H54 (cell line): ENCODE measurements at regions not wholly inside any gene's neighbourhood (a gene's known extent, or its start where the extent isn't known, plus 50 kb on each side); places are given as distances from the start of the nearest gene placed in this dataset.
A peak's percentile ranks its signal among the peaks of the same experiment; 100 is the strongest.

Experiments used
- DNase-seq: peaks from one replicate; pipeline ENCODE4 v3.0.0; 2011; ENCODE audit warnings: low spot score, mixed read lengths; ENCODE audit not compliant: insufficient read length
- FAIRE-seq: peaks from 3 replicates; lab custom pipeline; 2011; peaks lifted over from hg19 to GRCh38; lab: Jason Lieb, UNC
- POLR2A ChIP-seq: IDR thresholded peaks from 2 replicates; pipeline ENCODE4 v1.6.1; 2011; ENCODE audit warnings: low read depth, mild to moderate bottlenecking, low read length

DNA sequence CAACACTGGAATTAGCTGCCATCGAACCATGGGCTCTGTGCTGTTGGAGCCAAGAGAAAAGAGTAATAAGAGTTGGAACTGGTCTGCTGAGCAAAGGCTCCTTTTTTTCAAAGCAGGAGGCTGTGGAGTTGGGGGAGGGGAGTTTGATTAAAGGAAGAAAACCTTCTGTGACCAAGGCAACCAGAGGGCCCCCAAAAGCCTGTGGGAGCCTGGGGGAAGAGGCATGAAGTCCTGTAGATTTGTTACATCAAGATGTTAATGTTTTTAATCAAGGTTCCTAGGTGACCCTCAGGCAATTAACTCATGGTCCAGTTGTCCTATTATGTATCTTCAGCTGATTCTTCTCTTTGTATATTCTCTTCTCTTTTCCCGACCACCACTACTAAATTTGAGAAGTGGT, 403.9 kb downstream of the NDFIP2 start:
- no peak for DNase-seq
- TF ChIP-seq POLR2A = no peak
- FAIRE-seq = no peak

DNA sequence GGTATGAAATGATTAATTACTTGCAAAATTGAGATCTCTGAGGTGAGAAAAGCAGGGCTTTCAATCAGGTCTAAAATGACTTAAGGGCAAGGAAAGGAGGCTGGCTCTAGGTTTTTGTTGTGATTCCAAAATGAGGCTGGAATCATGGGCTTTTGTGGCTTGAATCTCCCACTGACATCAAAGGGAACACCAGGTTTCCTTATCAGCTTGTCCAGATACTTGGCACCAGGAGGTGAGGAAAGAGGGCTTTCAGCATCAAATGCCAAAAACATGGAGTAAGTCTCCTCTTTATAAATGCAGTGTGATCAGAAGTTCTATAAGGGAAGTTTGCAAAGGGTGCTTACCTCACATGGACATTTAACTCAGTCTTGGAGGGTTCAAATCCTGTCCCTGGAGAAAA, 402.3 kb downstream of the NDFIP2 start:
- DNase-seq (no peak), FAIRE-seq (no peak)
- no peak for TF ChIP-seq POLR2A

DNA sequence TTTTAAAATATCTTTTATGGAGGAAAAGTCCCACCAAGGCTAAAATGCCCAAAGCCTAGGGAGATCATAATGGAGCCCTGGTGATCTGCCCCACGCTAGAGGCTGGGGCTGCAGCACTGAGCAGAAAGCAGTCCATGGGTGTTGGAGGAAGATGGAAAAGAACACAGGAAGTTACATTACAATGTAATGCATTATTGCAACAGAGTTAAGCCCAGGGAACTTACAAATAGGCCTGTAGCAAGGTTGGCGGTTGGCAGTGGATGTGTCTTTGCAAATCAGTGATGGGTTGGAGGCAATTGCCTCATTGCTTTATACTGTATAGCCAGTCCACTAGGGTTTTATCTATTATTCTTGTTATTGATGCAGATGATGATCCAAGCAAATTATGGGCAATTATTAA, 399.9 kb downstream of the NDFIP2 start:
- DNase-seq (no peak), FAIRE-seq (no peak)
- TF ChIP-seq POLR2A = no peak

DNA sequence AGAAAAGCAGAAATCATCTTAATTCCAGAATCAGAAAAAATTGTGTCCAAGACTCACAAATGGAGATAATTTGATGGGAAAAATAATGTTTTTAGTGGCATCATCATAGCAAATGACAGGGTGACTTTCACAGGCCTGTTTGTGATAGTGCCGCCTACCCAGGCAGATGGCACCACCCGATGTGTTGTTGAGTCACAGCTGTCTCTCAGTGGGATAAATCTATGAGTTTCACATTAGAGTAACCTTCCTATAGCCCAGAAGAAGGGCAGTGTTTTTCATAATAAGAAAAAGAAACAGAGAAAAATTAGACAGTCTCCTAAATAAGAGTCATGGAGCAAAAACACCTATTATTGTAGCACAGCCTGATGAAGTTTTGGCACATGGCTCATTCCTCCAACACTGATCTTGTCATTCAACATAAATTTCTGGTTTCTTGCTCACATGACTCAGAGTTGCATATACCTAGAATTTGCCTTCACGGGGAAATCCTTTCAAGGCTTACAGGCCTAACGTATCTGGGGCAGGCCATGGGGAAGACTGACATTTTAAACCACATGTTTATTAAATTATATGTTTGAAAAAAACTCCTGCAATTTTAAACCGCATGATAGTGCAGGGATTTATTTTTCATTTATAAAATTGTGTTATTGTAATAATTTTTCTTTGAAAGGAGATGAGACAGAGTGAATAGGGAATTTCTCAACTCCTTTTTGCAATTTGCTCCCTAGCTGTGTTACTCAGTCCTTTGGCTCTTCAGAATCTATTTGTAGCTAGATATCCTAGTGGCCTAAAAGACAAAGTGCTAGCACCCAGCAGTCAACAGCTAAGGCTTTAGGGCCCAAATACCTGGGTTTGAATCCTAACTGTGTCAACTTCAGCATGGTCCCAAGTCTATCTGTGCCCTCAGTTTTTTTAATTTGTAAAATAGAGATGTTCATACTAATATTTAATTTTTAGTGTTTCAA, 393.7 kb downstream of the NDFIP2 start:
- FAIRE-seq (no peak), DNase-seq (no peak)
- no peak for TF ChIP-seq POLR2A

DNA sequence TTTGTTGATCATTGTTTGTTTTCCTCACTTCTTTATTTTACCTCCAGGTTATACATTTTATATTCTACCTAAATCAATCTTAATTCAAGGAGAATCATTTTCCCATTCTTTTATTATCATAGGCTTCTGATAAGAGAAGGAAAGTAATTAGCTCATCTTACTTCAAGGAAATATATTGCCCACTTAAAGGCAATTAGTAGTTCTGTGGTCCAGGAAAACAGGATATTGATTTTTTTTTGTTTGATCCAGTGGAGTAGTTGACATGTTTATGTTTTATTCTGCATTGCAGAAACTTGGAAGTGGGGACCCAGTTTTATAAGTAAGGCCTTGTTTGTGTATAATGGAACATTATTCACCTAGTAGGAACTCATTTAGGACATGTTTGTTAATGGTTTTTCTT, 390.6 kb downstream of the NDFIP2 start:
- DNase-seq (no peak), FAIRE-seq (no peak)
- no peak for TF ChIP-seq POLR2A

DNA sequence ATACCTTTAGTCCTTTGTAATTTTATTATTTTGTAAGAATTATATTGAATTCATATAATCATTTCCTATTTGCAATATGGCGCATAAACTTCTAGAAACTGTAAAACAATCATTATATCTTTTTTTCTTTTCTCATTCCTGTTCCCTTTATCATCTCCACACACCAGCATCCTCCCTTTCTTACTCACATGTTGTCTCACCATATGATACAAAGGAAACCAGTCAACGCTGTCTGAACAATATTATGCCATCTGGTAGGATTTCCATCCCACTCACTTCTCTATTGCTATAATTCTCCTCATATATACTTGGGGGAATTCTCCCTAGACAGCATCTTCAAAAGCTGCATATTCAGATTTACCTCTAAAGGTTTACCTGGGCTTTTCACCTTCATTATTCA, 389.8 kb downstream of the NDFIP2 start:
- DNase-seq (no peak), FAIRE-seq (no peak)
- no peak for TF ChIP-seq POLR2A

DNA sequence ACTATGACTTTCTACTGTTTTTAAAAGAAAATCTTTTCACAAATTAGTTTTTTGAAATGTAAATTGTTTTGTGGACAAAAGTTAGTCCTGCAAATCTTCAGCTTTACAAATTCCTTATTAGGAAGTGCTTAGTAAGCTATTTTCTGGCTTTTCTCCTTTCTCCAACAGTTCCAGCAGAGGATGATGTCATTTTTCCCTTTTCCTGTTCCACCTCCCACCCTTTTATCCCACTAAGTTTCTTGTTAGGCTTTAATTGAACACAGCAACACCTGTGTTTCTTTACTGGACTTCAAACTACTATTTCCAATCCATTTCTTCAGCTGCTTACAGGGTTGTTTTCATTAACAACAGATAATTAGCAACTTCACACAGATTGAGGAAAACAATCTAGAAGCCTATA, 389.2 kb downstream of the NDFIP2 start:
- no peak for DNase-seq
- no peak for TF ChIP-seq POLR2A
- FAIRE-seq = peak; percentile 30

DNA sequence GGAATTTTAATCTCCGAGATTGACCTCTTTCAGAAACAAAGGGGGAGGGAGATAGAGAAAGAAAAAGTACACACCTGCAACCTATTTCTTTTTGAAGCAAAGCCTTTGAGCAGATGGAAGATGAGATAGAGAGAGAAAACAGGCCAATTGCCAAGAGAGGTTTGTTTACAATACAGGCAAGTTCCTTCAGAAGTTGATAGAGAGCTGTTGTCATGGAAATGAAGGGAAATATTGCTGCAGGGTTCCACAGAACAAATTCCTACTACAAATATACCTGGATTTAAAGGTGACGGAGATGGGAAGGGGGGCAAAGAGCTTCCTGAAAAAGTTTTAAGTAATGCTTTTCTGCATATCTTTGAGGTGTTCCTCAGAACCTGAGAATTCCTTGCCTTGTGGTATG, 388.4 kb downstream of the NDFIP2 start:
- no peak for FAIRE-seq
- TF ChIP-seq POLR2A = no peak
- no peak for DNase-seq

DNA sequence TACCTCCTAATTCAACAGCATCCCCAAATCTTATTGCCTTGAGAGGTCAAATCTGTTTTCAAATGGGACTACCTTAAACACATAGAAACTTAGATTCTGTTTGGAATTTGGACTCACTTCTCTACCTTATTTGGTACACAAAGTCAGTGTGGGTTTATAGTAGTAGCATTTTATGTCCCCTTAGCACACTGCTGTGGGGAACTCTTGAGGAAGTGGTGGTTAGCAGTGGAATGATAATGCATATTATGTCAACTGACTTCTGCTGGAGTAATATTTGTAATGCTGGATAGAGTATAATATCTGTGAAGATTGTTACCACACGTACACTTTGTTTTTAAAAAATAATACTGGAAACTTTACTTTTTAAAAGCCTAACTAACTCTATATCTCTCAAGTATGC, 386.3 kb downstream of the NDFIP2 start:
- no peak for TF ChIP-seq POLR2A
- FAIRE-seq (no peak), DNase-seq (no peak)

DNA sequence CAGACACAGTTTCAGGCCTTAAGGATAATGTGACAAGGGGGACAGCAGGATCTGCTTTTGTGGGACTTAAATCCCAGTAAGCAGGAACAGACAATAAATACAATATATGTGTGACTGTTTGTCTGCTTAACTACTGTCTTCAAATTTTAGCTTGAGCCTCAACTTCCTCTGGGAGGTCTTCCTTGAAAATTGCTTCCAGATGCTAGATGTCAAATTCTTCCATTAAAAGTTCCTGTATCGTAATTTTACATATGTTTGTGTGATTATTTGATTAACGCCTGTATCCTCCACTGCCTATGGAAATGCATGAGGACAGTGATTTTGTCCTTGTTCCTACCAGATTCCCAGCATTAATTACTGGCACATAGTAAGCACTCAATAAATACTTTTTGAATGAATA, 385.5 kb downstream of the NDFIP2 start:
- no peak for FAIRE-seq

DNA sequence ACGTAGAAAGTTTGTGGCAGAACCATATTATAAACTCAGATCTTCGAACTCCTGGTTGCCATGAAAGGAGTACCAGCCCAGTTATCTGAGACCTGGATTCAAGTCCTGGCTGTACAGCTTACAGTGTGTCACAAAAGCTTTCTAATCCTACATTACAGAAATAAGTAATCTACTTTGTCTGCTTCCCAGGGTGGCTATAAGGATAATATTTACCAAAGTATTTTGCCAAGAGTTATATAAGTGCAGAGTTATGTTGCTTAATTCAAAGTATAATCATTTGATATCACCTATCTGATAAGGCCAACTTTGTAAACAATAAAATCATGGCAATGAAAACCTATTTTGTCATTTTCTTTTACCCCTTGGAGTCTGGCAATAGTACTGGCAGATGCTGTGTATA, 381.6 kb downstream of the NDFIP2 start:
- DNase-seq = no peak
- FAIRE-seq = no peak
- no peak for TF ChIP-seq POLR2A

More for the DNA sequence above, 385.5 kb downstream of the NDFIP2 start:
- no peak for DNase-seq
- TF ChIP-seq POLR2A = no peak

DNA sequence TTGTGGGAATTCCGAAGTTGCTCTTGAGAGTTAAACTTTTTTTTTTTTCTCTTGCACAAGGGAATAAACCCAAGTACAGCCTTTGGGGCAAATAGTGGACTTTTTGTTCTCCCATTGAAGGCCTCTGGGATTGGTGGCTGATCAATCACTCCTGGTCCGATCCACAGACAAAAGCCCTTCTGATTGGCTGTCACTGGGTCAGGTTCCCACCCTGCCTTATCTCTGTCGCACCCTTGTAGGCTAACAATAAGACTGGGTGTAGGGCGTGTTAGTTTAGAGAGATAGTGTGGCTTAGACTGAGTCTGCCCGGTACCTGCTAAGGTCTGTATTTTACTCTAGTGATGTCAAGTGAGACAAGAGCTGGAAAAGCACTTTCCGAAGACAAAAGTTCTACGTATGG, 380.8 kb downstream of the NDFIP2 start:
- FAIRE-seq (no peak), DNase-seq (no peak)
- TF ChIP-seq POLR2A = no peak

DNA sequence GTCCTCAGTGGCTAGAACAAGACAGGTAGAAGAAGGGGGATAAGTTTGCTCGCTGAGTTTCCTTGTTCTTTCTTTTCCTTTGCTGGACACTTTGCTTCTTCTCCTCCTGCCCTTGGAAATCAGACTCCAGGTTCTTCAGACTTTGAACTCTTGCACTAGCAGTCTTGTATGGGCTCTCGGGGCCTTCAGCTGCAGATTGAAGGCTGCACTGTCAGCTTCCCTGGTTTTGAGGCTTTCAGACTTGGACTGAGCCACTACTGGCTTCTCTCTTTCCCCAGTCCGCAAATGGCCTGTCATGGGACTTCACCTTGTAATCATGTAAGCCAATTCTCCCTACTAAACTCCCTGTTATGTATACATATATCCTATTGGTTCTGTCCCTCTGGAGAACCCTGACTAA, 379.8 kb downstream of the NDFIP2 start:
- no peak for TF ChIP-seq POLR2A
- FAIRE-seq (no peak), DNase-seq (no peak)

DNA sequence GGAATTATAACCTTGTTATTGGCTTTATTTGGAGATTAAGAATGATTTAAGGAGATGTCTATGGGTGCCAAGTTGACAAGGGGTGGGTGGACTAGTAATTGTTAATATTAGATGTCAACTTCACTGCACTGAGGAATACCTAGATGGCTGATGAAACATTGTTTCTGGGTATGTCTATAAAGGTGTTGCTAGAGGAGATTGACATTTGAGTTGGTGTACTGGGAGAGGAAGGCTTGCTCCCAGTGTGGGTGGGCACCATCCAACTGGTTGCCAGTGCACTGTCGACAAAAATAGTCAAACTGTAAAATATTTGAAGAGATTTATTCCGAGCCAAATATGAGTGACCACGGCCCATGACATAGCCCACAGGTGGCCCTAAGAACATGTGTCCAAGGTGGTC, 378.8 kb downstream of the NDFIP2 start:
- FAIRE-seq = no peak
- DNase-seq = no peak
- TF ChIP-seq POLR2A = no peak

DNA sequence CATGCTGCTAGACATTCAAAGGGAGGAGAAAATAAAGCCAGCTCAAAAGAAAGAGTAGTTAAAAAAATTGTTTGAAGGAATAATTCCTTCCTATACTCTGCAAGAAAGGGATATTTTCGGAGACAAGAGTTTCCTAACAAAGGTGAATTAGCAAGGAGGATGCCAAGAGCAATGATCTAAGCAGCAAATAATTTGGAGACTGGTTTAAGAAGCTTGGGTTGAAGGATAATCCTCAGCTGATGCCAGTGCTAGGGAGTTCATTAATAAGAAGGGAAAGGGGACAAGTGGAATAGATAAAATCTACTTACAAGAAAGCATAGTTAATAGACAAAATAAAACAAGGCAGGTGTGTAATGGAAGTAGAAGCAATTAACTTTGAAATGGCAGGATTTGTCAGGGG, 372.3 kb downstream of the NDFIP2 start:
- no peak for TF ChIP-seq POLR2A
- DNase-seq (no peak), FAIRE-seq (no peak)
